Hypothalamus (tissue), 51 donors: ENCODE measurements at regions not wholly inside any gene's neighbourhood (a gene's known extent, or its start where the extent isn't known, plus 50 kb on each side); places are given as distances from the start of the nearest gene placed in this dataset.

Experiments used
- DNase-seq, 51 donors: peaks; one replicate each; lab custom pipeline; 2025; lab: John Stamatoyannopoulos, UW

DNA sequence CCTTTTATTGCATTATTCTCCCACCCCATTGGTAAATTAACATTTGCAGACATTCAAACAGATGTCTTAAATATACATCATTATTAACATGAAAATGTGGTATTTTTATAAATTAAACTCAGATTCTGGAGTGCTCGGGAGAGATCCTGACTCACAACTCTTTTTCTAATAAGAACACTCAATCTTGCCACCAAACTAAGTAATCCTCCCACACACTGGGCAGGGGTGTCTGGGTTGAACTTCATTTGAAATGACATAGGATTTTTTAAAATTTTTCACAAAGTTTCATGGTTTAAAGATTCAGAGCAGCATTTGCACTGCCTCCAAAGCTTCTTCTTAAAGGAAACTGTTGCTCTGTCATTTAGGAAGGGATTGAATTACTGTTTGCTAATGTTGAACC, 754.3 kb downstream of the MECOM start:
- no peak for DNase-seq

DNA sequence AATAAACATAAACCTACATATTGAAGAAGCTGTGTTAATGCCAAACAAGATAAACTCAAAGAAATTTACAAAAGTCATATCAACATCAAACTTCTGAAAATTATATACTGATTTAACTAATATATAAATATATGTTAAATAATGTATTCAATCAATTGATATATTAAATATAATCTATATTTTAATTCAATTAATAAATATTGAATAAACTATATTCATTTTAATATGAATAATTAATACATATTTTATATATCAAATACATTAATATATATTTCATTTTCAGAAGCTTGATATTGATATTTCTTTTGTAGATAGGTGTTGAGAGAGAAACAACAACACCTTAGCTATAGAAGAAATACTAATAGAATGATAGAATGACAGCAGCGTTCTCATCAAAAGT, 768.1 kb downstream of the MECOM start:
- DNase-seq = no peak

DNA sequence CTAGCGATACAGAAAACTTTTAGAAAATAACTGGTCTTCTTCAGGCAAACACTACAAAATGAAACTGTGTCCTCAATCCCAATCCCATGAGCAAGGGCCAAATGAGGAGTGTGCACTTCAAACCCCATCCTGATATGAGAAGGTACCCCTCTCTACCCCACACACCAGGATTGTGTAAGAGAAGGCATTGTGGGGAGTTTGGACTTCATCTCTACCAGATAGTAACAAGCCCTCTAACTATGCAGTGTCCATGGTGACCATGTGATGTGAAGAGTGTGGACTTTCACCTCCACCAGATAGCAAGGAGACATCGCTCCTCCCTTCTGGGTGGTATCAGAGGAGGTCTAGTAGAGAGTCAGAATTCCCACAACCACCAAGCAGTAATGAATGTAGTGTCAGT, 769.3 kb downstream of the MECOM start:
- no peak for DNase-seq

DNA sequence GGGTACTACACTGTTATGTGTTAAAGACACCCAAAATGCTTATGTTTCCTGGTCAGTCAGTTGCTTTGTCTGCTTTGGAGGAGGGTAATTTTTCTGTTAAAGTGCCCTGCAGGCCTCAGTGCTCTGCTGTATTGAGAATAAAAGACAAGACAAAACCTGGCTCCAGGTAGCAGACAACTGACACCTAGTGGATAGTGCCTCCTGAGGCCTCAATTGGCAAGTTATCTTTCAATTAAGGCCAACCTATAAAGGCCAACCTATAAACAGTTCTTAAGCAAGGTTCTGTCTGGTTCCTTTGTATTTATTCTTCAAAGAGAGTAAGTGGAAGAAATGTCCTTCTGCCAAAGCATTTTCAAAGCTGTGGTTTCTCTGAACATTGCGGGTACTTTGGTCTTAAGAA, 773.8 kb downstream of the MECOM start:
- DNase-seq = no peak

DNA sequence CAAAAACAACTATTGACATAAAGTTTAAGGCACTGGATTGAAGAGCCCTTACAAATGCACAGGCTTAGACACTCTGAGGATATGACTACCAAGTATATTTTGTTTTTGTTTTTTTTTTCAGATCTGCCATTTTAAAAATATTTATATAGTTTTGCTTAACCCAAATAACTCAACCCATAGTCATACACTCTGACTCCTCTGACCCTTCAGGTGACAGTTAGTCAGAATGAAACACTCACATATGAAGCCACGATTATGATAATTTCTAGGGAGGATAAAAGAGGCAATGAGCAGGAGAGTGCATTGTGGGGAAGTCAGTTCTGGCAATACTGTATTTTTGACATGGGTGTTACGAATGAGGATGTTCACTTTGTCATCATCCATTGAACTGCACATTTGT, 774.7 kb downstream of the MECOM start:
- DNase-seq = no peak

DNA sequence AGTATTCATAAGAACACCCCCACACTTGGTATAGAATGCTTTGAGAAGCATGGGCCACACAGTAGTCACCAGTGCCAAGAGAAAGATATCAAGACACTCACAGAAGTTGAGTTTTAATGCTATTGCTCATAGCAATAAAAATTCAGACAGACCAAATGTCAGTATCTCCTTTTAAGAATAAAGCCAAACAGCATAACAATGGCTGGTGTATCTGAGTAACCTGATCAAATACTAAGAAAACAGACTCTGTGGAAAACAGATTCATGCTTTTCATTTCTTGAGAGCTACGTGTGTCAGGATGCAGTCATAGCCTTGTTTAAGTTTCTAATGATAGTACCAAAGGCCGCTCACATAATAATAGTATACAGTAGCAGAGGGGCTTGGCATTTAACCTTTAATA, 778.5 kb downstream of the MECOM start:
- no peak for DNase-seq

DNA sequence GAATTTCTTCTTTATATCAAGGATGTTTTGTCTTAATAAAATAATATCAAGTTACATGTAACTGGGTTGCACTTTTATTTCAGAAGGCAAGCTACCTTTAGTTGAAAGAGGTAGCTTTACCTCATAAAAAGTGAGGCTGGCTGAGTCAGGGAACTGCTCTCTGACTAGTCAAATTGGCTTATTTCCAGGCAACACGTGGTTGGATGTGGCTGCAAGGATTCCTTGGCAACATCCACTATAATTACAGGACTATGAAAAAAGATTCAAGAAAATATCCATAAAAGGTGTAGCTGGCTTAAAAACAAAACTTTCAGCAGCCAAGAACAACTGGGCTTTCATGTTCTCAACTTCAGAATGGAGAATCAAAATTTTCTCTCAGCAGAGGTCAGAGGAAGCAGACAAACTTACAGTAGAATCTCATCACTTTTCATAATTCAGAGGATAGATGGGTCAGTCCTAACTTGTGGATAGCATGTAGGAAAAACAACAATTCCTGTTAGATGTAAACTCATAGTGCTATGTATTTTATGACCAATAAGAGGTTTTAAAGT, 779.1 kb downstream of the MECOM start:
- DNase-seq = peak in 5 of 51 donors; percentile 0 to 4 (median 2)

DNA sequence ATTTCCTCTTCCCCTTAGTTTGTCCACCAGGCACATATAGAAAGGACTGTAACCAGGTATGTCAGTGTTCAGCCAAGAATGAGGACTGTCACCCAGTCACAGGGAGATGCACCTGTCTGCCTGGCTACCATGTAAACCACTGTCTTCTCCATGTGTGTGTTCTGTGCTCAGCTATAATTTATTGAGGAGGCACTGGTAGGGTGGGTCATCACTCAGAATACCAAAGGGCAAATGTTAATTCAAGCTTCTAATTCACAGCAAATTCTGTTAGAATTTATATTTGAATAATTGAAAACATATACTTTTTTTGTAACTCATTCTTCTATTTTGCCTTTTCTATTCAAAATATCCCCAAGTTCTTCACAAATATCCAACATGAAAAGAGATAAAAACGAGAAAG, 780.4 kb downstream of the MECOM start:
- DNase-seq = no peak

DNA sequence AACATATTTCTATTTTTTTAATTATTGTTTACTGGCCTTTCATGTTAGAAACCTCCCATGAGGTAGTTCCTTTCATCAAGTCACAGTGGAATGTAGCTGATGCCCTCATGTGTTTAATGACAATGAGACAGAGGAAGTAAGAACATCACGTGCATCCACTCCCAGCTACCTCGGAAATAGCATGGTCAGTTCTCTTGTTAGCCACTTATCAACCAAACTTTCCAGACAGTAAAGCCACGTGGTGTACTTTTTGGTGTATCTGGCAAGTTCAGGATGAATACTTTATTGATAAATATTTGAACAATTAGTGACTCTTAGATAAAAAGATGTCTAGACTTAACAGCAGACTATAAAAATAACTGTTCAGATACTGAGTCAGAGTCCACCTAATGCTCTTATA, 781.7 kb downstream of the MECOM start:
- DNase-seq = no peak

DNA sequence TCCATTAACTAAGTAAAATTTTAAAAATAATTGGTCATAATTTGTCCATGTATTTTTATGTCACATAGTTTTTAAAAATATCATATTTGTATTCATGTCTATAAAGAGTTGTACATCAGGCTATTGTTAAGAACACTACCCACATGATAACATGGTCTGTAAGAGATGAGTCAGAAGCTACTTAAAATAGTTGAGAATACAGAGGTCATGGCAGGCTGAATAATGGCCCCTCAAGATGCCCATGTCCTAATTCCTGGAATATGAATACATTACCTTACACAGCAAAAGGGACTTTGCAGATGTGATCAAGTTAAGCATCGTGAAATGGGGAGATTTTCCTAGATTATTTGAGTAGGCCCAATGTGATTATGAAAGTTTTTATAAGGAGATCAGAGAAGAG, 782.9 kb upstream of the GOLIM4 start:
- DNase-seq = no peak

DNA sequence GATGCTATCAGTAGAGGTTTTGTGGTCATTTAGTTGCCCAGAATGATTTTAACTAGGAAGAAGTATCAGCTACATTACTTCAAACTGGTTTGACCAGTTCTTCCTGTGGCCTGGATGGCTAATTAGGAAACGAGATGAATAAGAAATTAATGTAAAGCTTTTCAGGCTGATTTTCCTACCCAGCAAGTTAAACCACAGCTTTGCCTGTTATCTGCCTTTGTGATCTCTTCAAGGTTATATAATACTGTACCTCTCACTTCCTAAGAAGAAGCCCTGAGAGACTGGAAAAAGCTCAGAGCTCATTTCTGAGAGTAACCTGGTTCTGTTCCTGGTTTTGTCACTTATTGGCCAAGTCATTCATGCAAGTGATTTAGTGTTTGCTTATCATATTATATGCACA, 782.2 kb upstream of the GOLIM4 start:
- no peak for DNase-seq

DNA sequence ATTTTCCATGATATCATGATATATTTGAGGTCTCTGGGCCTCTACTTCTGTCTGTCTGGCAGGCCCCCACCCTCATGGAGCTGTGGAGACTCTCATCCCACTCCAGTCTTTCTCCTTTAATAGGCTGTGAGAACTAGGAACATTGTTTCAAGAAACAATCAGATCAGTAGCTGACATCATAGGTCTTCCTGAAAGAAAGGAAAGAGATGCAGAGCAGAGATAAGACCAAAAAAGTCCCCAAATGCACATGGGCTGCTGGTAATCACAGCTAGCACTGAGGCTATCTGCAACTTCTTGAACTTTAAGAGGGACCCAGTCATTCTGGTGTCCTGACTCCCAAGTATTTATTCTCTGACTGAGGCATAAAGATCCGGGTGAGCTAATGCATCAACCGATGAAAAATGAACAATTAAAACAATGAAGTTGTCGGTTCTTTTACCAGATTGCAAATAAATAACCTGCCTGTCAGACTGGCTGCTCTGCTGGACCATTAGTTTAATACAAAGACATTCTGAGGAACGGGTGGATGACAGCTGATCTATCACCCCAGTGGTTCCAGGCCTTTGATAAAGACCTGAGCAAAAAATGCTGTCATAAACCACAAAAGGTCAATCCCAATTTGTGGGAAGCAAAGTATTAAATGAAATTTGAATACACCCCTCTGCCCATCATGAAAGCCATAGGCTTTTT, 780.8 kb upstream of the GOLIM4 start:
- DNase-seq = no peak

DNA sequence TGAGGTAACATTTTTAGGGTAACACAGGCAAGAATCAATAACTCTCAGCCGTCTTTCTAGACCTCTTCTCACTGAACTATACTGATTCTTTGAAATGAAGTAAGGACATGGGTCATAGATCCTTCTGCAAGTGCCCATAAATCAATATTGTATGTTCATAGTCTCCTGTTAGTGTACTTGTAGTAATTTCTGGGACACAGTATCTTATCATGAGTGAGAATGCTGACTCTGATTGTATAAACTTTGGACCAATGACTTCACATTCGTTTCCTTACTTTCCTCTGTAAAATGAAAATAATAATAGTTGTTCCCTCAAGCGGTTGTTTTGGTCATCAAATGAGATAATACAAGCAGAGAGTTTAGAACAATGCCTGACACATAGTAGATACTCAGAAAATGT, 777.1 kb upstream of the GOLIM4 start:
- no peak for DNase-seq

DNA sequence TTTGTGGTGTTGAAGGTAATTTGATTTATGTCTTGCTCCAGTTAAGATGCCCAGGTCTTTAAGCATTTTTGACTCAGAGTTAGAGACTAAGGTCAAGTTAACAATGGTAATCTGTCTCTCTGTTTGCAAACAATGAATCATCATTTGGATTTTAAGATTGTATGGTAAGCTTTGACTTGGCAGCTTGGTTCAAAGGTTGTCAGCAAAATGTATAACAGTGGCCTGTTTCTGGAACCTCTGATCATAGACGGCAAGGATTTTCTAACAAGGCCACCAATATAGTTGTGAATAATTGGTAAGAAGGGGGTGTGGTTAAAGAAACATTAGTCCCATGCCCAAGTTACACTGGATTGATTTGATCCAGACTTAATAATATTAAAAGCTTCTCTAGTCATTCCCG, 775.2 kb upstream of the GOLIM4 start:
- no peak for DNase-seq

DNA sequence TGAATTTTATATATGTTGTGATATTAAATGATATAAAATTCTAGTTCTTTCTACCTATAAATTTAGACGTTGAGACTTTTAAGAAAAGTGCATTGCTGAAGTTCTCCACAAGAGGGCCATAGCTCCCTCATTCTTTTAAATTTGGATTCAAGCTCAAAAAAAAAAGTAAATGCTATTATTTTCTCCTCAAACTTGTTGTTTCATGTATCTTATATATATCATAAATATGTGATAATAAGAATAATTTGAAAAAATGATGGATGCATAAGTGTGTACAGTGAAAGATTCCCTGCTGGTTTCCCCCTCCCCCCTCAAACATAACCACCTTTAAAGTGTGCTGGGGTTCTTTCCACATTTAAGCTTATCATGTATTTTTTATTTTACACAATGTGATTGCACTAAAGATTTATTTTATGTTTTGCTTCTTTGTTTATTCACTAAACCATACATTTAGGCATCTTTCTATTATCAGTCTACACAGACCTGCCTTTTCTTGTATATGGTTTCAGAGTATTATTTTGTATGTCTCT, 769.4 kb upstream of the GOLIM4 start:
- DNase-seq = peak in 1 of 51 donors; percentile 5

DNA sequence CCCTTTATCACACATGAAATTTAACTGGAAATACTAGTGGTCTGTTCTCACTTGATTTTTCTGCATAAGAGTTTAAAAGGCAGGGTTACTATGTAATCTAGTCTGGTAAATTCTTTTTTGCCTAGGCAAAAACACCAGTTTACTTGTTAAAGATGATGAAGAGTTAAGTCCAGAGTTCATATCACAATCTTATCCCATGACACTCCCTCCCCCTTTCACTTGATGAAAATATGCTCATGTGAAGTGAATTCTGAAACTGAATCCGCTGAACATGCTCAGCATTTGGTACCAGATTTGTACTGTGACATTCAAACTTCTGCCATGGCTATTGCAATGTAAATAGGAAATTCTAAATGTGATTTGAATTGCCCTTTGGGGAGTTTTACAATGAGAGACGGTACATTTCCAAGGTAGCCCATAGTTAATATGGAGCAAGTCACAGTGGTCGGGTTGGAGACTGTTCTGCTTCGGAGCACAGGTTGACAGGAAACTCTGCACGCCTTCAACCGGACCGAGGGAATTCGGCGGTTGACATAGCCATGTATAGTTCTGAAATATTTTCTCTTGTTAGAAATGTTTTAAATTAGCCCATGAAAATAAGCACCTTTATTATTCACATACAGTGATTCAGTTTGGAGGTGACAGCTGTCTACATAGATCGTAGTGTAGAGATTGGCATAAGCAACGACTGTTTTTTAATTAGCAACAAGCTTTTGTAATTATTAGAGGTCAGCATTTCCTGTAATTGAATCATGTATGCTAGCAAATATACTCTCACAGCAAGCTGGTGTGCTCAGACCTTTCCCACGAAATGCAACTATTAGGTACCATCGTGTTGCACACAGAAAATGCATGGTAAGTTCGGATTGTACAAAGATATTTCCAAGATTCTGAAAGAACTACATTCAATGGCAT, 768.6 kb upstream of the GOLIM4 start:
- DNase-seq = no peak

DNA sequence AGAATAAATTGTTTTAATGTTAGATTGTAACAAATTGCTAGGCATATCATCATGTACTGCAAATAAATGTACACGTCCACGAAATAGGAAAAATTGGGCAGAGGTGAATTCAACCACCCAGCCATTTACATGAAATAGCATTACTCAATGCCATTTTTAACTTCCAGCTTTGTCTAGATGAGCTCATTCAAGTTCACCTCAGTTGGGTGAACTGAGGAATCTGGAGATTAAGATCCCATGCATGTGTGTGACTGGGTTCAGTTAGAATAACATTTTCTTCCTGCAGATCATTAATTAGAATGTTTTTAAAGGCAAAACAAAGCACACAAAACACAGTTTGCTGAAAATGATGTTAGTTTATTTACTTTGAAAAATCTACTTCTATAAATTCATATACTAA, 767.8 kb upstream of the GOLIM4 start:
- DNase-seq = no peak

DNA sequence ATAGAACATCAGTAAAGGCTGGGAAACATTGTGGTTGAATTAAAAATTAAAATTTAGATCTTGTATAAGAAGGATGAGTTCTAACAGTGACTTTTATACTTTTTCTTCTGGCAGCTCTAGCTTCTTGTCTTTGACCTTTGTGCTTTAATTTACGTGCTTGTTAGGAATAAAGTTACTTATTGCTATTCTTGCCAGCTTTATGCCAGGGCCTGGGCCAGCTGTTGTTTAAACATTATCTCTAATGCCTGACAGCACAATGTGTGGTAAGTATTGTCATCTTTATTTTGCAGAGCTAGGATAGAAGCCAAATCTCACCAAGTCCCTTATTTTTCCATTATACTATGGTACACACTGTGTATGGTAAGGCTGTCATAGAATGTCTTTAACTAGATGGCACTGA, 766.7 kb upstream of the GOLIM4 start:
- DNase-seq = no peak

DNA sequence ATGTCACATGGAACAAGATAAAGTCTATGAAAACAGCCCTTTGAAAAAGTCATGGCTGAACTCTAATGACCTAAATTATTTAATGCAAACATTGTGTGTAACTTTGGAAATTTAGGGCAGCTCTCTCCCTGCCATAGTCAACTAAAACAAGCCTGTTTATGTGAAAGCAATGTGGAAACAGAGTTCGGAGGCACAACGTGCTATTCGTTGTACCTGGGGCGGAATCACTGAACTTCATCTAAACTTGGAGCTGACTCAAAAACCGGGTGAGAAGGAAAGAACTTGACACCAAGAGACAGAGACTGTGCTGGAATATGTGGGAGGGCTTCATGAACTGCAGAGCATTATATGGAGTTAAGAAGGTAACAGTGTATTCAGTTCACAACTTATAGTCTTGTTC, 764.9 kb upstream of the GOLIM4 start:
- DNase-seq = no peak

DNA sequence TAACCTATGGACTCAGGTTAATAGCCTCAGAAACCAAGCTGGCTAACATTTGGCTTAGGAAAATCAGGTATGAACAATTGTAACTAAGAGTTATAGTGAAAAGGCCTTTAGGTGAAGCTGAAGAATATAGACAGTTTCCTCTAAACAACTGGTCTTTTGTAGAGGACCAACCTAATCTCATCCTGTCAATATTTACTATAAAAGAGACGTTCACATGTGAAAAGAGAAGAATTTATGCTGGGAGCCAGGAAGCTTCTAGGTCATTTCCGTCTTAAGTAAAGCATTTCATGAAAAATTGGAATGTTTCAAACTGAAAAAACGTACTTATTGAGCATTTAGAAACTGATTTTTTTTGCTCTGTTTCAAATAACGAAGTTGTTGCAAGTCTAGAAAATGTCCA, 764.3 kb upstream of the GOLIM4 start:
- DNase-seq = no peak

DNA sequence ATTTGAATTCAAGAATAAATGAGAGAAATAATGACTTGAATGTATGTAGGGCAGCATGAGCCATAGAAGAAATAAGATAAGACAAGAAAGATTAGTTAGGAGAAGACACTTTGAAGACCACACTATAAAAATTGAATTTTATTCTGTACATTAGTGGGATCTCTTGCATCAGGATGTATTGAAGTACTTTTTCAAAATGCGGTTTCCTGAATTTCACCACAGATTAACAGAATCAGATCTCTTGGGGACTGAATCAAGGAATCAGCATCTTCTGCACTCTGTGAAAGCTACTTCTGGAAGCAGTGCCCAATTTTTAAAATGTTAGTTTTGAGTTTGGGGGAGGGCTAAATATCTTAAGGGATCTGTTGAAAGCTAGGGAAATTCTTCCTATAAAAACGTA, 763.9 kb upstream of the GOLIM4 start:
- DNase-seq = no peak

DNA sequence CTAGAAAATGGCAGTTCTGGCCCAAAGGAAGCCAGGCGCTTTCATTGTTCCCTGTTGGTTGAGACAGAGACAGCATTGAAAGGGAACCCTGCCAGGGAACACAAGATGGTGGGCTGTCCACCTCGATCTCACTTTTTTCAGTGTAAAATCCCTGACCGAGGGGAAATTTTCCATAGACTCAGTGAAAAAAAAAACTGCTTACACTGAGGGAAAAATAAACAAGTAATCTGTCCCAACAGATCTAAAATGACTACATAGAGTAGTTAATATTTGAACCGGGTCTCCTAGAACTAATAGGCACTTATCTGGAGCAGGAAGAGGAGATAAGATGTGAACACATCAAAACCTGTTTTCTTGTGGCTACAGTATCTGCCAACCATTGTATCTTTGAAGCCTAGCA, 763.4 kb upstream of the GOLIM4 start:
- no peak for DNase-seq
